PC-3 (cell line): ENCODE measurements at regions not wholly inside any gene's neighbourhood (a gene's known extent, or its start where the extent isn't known, plus 50 kb on each side); places are given as distances from the start of the nearest gene placed in this dataset.

ENCODE experiments used
- CTCF ChIP-seq: fragments of 300-600 bp; sonication (generic); conservative IDR thresholded peaks from 2 replicates; pipeline ENCODE4 v1.5.1; 2017; ENCODE audit warnings: antibody characterized with exemption, low read depth, mild to moderate bottlenecking, low read length
- EZH2phosphoT487 ChIP-seq: fragments of 300-600 bp; sonication (generic); IDR thresholded peaks from 2 replicates; pipeline ENCODE4 v1.6.1; 2018; ENCODE audit warnings: mild to moderate bottlenecking, antibody characterized with exemption, low read length, borderline replicate concordance

GRCh38 chr7:13009517-13009916, 322.1 kb downstream of the ARL4A start:
- TF ChIP-seq CTCF (no peak), EZH2phosphoT487 (no peak)
